Activated T-helper 1 cell treated with anti-CD3 and anti-CD28 coated beads, Interleukin-12 subunit alpha, Interleukin-12 subunit beta, Interleukin-2, Interleukin-4 antibody, amounts not matched to agents 30 ng/mL and 10 ng/mL and 1 ng/mL, durations not matched to agents 14 hours and 24 hours and 36 hours (primary cell): ENCODE measurements at regions not wholly inside any gene's neighbourhood (a gene's known extent, or its start where the extent isn't known, plus 50 kb on each side); places are given as distances from the start of the nearest gene placed in this dataset.
"Not testable (repeated sequence)": the region's sequence is repeated elsewhere in the genome, so short reads cannot be mapped to it uniquely, and the experiment has no call there.

Source experiments
- DNase-seq: peaks from one replicate; pipeline ENCODE4 v3.0.0; 2021; ENCODE audit warnings: low spot score
- H3K27ac Mint-ChIP-seq: one replicate; pipeline ENCODE4 v1.8.0; 2021; ENCODE audit warnings: mild to moderate bottlenecking, mixed read lengths
- H3K27me3 Mint-ChIP-seq: one replicate; pipeline ENCODE4 v1.8.0; 2022; ENCODE audit warnings: mild to moderate bottlenecking, moderate library complexity, mixed read lengths; ENCODE audit not compliant: insufficient read depth
- H3K36me3 Mint-ChIP-seq: one replicate; pipeline ENCODE4 v1.8.0; 2021; ENCODE audit warnings: low read depth, mixed read lengths
- H3K4me1 Mint-ChIP-seq: one replicate; pipeline ENCODE4 v1.8.0; 2021; ENCODE audit warnings: low read depth, mixed read lengths
- H3K4me3 Mint-ChIP-seq: one replicate; pipeline ENCODE4 v1.8.0; 2021; ENCODE audit warnings: mild to moderate bottlenecking, moderate library complexity, mixed read lengths
- H3K9me3 Mint-ChIP-seq: one replicate; pipeline ENCODE4 v1.8.0; 2021; ENCODE audit warnings: mixed read lengths
- intact Hi-C: fragments of 100-400 bp; cut with micrococcal nuclease; formaldehyde crosslinking; loops from one replicate; pipeline ENCODE4 v1.15.1; 2024

- Mint-ChIP-seq H3K27ac (no peak overlapping the region), H3K4me1 (no peaks in the 10 kb centered on the region), H3K27me3 (no peaks in the 10 kb centered on the region), H3K4me3 (no peak overlapping the region), H3K9me3 (no peaks in the 10 kb centered on the region), H3K36me3 (no peaks in the 10 kb centered on the region)
- intact Hi-C loops: no loop called here
- no peak for DNase-seq
Observed at GRCh38 chr2:225779829-225780228, 380.3 kb downstream of the NYAP2 start.

- H3K27ac Mint-ChIP-seq: no peak overlapping the region
- H3K9me3 Mint-ChIP-seq: no peaks in the 10 kb centered on the region
- no peaks in the 10 kb centered on the region for H3K4me1 Mint-ChIP-seq
- DNase-seq: no peak
- intact Hi-C loops: no loop called here
- peaks cover 7% of the 10 kb centered on the region for H3K27me3 Mint-ChIP-seq
- H3K36me3 Mint-ChIP-seq: no peaks in the 10 kb centered on the region
- no peak overlapping the region for H3K4me3 Mint-ChIP-seq
Observed at GRCh38 chr2:225773148-225773547, 373.6 kb downstream of the NYAP2 start.

GRCh38 chr2:225771701-225772100, 372.2 kb downstream of the NYAP2 start:
- Mint-ChIP-seq H3K27me3 (peaks cover 9% of the 10 kb centered on the region), H3K4me1 (no peaks in the 10 kb centered on the region), H3K36me3 (no peaks in the 10 kb centered on the region), H3K27ac (no peak overlapping the region), H3K9me3 (no peaks in the 10 kb centered on the region), H3K4me3 (no peak overlapping the region)
- intact Hi-C loops: no loop called here
- no peak for DNase-seq

GRCh38 chr2:225768741-225769140, 369.2 kb downstream of the NYAP2 start:
- H3K9me3 Mint-ChIP-seq: no peaks in the 10 kb centered on the region
- no peak overlapping the region for H3K27ac Mint-ChIP-seq
- intact Hi-C loops: no loop called here
- peaks cover 9% of the 10 kb centered on the region for H3K27me3 Mint-ChIP-seq
- H3K4me3 Mint-ChIP-seq: no peak overlapping the region
- no peak for DNase-seq
- no peaks in the 10 kb centered on the region for H3K36me3 Mint-ChIP-seq
- no peaks in the 10 kb centered on the region for H3K4me1 Mint-ChIP-seq

GRCh38 chr2:225766431-225766830, 366.9 kb downstream of the NYAP2 start:
- Mint-ChIP-seq H3K4me3 (no peak overlapping the region), H3K27ac (no peak overlapping the region), H3K36me3 (no peaks in the 10 kb centered on the region), H3K9me3 (no peaks in the 10 kb centered on the region), H3K27me3 (peaks cover 9% of the 10 kb centered on the region), H3K4me1 (no peaks in the 10 kb centered on the region)
- intact Hi-C loops: no loop called here
- no peak for DNase-seq

GRCh38 chr2:225765820-225766219, 366.3 kb downstream of the NYAP2 start:
- Mint-ChIP-seq H3K27me3 (peaks cover 5% of the 10 kb centered on the region), H3K9me3 (no peaks in the 10 kb centered on the region), H3K36me3 (no peaks in the 10 kb centered on the region), H3K27ac (no peak overlapping the region), H3K4me1 (no peaks in the 10 kb centered on the region), H3K4me3 (no peak overlapping the region)
- intact Hi-C loops: no loop called here
- DNase-seq: no peak

- H3K4me1 Mint-ChIP-seq: no peaks in the 10 kb centered on the region
- peaks cover 2% of the 10 kb centered on the region for H3K27me3 Mint-ChIP-seq
- H3K9me3 Mint-ChIP-seq: no peaks in the 10 kb centered on the region
- intact Hi-C loops: no loop called here
- H3K36me3 Mint-ChIP-seq: no peaks in the 10 kb centered on the region
- no peak for DNase-seq
- H3K27ac Mint-ChIP-seq: no peak overlapping the region
- no peak overlapping the region for H3K4me3 Mint-ChIP-seq
Observed at GRCh38 chr2:225764346-225764745, 364.8 kb downstream of the NYAP2 start.

- H3K36me3 Mint-ChIP-seq: no peaks in the 10 kb centered on the region
- no peaks in the 10 kb centered on the region for H3K9me3 Mint-ChIP-seq
Observed at GRCh38 chr2:225763711-225764110, 364.2 kb downstream of the NYAP2 start.

GRCh38 chr2:225761396-225761795, 361.9 kb downstream of the NYAP2 start:
- Mint-ChIP-seq H3K4me1 (no peaks in the 10 kb centered on the region), H3K36me3 (no peaks in the 10 kb centered on the region), H3K9me3 (no peaks in the 10 kb centered on the region), H3K27ac (no peak overlapping the region), H3K4me3 (no peak overlapping the region), H3K27me3 (no peaks in the 10 kb centered on the region)
- DNase-seq: no peak
- intact Hi-C loops: no loop called here

More at GRCh38 chr2:225763711-225764110, 364.2 kb downstream of the NYAP2 start:
- intact Hi-C loops: no loop called here
- H3K27me3 Mint-ChIP-seq: peaks cover 2% of the 10 kb centered on the region
- H3K27ac Mint-ChIP-seq: no peak overlapping the region
- DNase-seq: no peak
- no peak overlapping the region for H3K4me3 Mint-ChIP-seq
- H3K4me1 Mint-ChIP-seq: no peaks in the 10 kb centered on the region

GRCh38 chr2:225757248-225757647, 357.7 kb downstream of the NYAP2 start:
- no peaks in the 10 kb centered on the region for H3K9me3 Mint-ChIP-seq
- no peaks in the 10 kb centered on the region for H3K4me1 Mint-ChIP-seq
- no peak overlapping the region for H3K4me3 Mint-ChIP-seq
- DNase-seq: no peak
- H3K27ac Mint-ChIP-seq: no peak overlapping the region
- H3K27me3 Mint-ChIP-seq: no peaks in the 10 kb centered on the region
- H3K36me3 Mint-ChIP-seq: no peaks in the 10 kb centered on the region
- intact Hi-C loops: no loop called here

- Mint-ChIP-seq H3K36me3 (no peaks in the 10 kb centered on the region), H3K9me3 (no peaks in the 10 kb centered on the region), H3K27ac (no peak overlapping the region), H3K27me3 (no peaks in the 10 kb centered on the region), H3K4me3 (no peak overlapping the region), H3K4me1 (no peaks in the 10 kb centered on the region)
- intact Hi-C loops: no loop called here
- no peak for DNase-seq
Observed at GRCh38 chr2:225756198-225756597, 356.7 kb downstream of the NYAP2 start.

GRCh38 chr2:225748609-225749008, 349.1 kb downstream of the NYAP2 start:
- Mint-ChIP-seq H3K27me3 (no peaks in the 10 kb centered on the region), H3K36me3 (no peaks in the 10 kb centered on the region), H3K27ac (no peak overlapping the region), H3K4me1 (no peaks in the 10 kb centered on the region), H3K9me3 (no peaks in the 10 kb centered on the region), H3K4me3 (no peak overlapping the region)
- intact Hi-C loops: no loop called here
- no peak for DNase-seq

GRCh38 chr2:225743996-225744395, 344.5 kb downstream of the NYAP2 start:
- DNase-seq, H3K36me3 Mint-ChIP-seq, H3K4me1 Mint-ChIP-seq, H3K27ac Mint-ChIP-seq, H3K4me3 Mint-ChIP-seq, H3K9me3 Mint-ChIP-seq, intact Hi-C loops, H3K27me3 Mint-ChIP-seq: not testable (repeated sequence)

GRCh38 chr2:225742487-225742886, 343.0 kb downstream of the NYAP2 start:
- intact Hi-C loops: no loop called here
- H3K27ac Mint-ChIP-seq: no peak overlapping the region
- H3K9me3 Mint-ChIP-seq: no peaks in the 10 kb centered on the region
- no peaks in the 10 kb centered on the region for H3K27me3 Mint-ChIP-seq
- no peaks in the 10 kb centered on the region for H3K36me3 Mint-ChIP-seq
- no peak overlapping the region for H3K4me3 Mint-ChIP-seq
- H3K4me1 Mint-ChIP-seq: no peaks in the 10 kb centered on the region
- no peak for DNase-seq
